Activated CD8-positive, alpha-beta T cell treated with anti-CD3 and anti-CD28 coated beads for 36 hours (primary cell): ENCODE measurements at regions not wholly inside any gene's neighbourhood (a gene's known extent, or its start where the extent isn't known, plus 50 kb on each side); places are given as distances from the start of the nearest gene placed in this dataset.

ENCODE experiments used
- ATAC-seq: fragments of 200-7000 bp; cut with Tn5 transposase; one replicate; pipeline ENCODE4 v1.10.0; 2021; ENCODE audit warnings: mild to moderate bottlenecking, moderate library complexity
- CTCF ChIA-PET: fragments of 350-600 bp; sonication (Branson Sonifier 250); formaldehyde crosslinking; loops from one replicate; lab custom pipeline; 2021; ENCODE audit warnings: antibody characterized with exemption; lab: Charles Lee
- POLR2A ChIA-PET: fragments of 350-600 bp; sonication (Branson Sonifier 250); formaldehyde crosslinking; loops from one replicate; lab custom pipeline; 2021; ENCODE audit warnings: antibody characterized with exemption; lab: Charles Lee
- DNase-seq: peaks from one replicate; pipeline ENCODE4 v3.0.0-alpha.2; 2020
- H3K27ac Mint-ChIP-seq: one replicate; pipeline ENCODE4 v1.8.0; 2021; ENCODE audit warnings: mild to moderate bottlenecking, mixed read lengths
- H3K27me3 Mint-ChIP-seq: one replicate; pipeline ENCODE4 v1.8.0; 2021; ENCODE audit warnings: mixed read lengths
- H3K36me3 Mint-ChIP-seq: one replicate; pipeline ENCODE4 v1.8.0; 2021; ENCODE audit warnings: low read depth, mixed read lengths
- H3K4me1 Mint-ChIP-seq: one replicate; pipeline ENCODE4 v1.8.0; 2021; ENCODE audit warnings: low read depth, mixed read lengths
- H3K4me3 Mint-ChIP-seq: one replicate; pipeline ENCODE4 v1.8.0; 2021; ENCODE audit warnings: mild to moderate bottlenecking, moderate library complexity, mixed read lengths
- H3K9me3 Mint-ChIP-seq: one replicate; pipeline ENCODE4 v1.8.0; 2021; ENCODE audit warnings: mixed read lengths
- CTCF ChIP-seq: fragments of 200-600 bp; IDR thresholded peaks from one replicate; pipeline ENCODE4 v1.8.0; 2022; ENCODE audit warnings: antibody characterized with exemption, mild to moderate bottlenecking
- intact Hi-C: fragments of 100-400 bp; cut with micrococcal nuclease; formaldehyde crosslinking; loops from one replicate; pipeline ENCODE4 v1.10.0; 2022

GRCh38 chr4:112905728-112906127, 143.7 kb upstream of the ANK2 start:
- Mint-ChIP-seq H3K9me3 (no peaks in the 10 kb centered on the region), H3K27ac (no peak overlapping the region), H3K27me3 (peaks cover 7% of the 10 kb centered on the region), H3K4me1 (peaks cover 5% of the 10 kb centered on the region), H3K4me3 (no peak overlapping the region), H3K36me3 (no peaks in the 10 kb centered on the region)
- ChIA-PET POLR2A (no interaction called here), CTCF (no interaction called here)
- intact Hi-C loops, result no loop called here
- TF ChIP-seq CTCF, result no peak
- DNase-seq, result no peak
- no peak for ATAC-seq

GRCh38 chr4:112908511-112908910, 140.9 kb upstream of the ANK2 start:
- ATAC-seq, result no peak
- Mint-ChIP-seq H3K4me3 (no peak overlapping the region), H3K27me3 (peaks cover 5% of the 10 kb centered on the region), H3K4me1 (peaks cover 5% of the 10 kb centered on the region), H3K36me3 (no peaks in the 10 kb centered on the region), H3K27ac (no peak overlapping the region), H3K9me3 (no peaks in the 10 kb centered on the region)
- CTCF ChIA-PET, result no interaction called here
- POLR2A ChIA-PET, result no interaction called here
- intact Hi-C loops, result no loop called here
- no peak for TF ChIP-seq CTCF
- DNase-seq, result no peak

GRCh38 chr4:112910109-112910736, 139.2 kb upstream of the ANK2 start:
- H3K36me3 Mint-ChIP-seq, result no peaks in the 10 kb centered on the region
- ATAC-seq, result no peak
- no peak overlapping the region for H3K4me3 Mint-ChIP-seq
- no peaks in the 10 kb centered on the region for H3K9me3 Mint-ChIP-seq
- peaks cover 5% of the 10 kb centered on the region for H3K4me1 Mint-ChIP-seq
- H3K27me3 Mint-ChIP-seq, result peaks cover 5% of the 10 kb centered on the region
- H3K27ac Mint-ChIP-seq, result no peak overlapping the region
- TF ChIP-seq CTCF, result no peak
- POLR2A ChIA-PET, result no interaction called here
- CTCF ChIA-PET, result interaction anchor here (1.1 to 1.7 kb wide), 3 partner anchors 8 to 42 kb away, joined by 3 to 6 read pairs (median 4); no protein-coding TSS in a partner anchor
- intact Hi-C loops, result no loop called here
- DNase-seq, result no peak

- H3K9me3 Mint-ChIP-seq, result no peaks in the 10 kb centered on the region
- no peak overlapping the region for H3K4me3 Mint-ChIP-seq
- intact Hi-C loops, result no loop called here
- H3K4me1 Mint-ChIP-seq, result no peaks in the 10 kb centered on the region
- POLR2A ChIA-PET, result interaction anchor here (0.5 kb wide), 1 partner anchor 23 kb away, joined by 3 read pairs; no protein-coding TSS in a partner anchor
- DNase-seq, result no peak
- H3K27ac Mint-ChIP-seq, result no peak overlapping the region
- peaks cover 1% of the 10 kb centered on the region for H3K27me3 Mint-ChIP-seq
- ATAC-seq, result no peak
- CTCF ChIA-PET, result no interaction called here
- H3K36me3 Mint-ChIP-seq, result no peaks in the 10 kb centered on the region
- TF ChIP-seq CTCF, result no peak
Measured at GRCh38 chr4:112916868-112917267, 132.6 kb upstream of the ANK2 start.

- Mint-ChIP-seq H3K4me3 (no peak overlapping the region), H3K36me3 (no peaks in the 10 kb centered on the region), H3K27ac (no peak overlapping the region), H3K9me3 (no peaks in the 10 kb centered on the region), H3K27me3 (peaks cover 4% of the 10 kb centered on the region), H3K4me1 (no peaks in the 10 kb centered on the region)
- CTCF ChIA-PET, result interaction anchor here (1.1 kb wide), 1 partner anchor 15 kb away, joined by 4 read pairs; no protein-coding TSS in a partner anchor
- intact Hi-C loops, result no loop called here
- ATAC-seq, result no peak
- TF ChIP-seq CTCF, result no peak
- no peak for DNase-seq
- POLR2A ChIA-PET, result no interaction called here
Measured at GRCh38 chr4:112923516-112923915, 125.9 kb upstream of the ANK2 start.
